DMS79 treated with DMSO at 0.1 percent for 48 hours (cell line): ENCODE measurements at regions not wholly inside any gene's neighbourhood (a gene's known extent, or its start where the extent isn't known, plus 50 kb on each side); places are given as distances from the start of the nearest gene placed in this dataset.

ENCODE experiments used
- DNase-seq: peaks from one replicate; lab custom pipeline; 2025; lab: John Stamatoyannopoulos, UW

- DNase-seq = no peak
Observed at GRCh38 chr16:76183647-76184046, 93.6 kb upstream of the CNTNAP4 start.

DNA sequence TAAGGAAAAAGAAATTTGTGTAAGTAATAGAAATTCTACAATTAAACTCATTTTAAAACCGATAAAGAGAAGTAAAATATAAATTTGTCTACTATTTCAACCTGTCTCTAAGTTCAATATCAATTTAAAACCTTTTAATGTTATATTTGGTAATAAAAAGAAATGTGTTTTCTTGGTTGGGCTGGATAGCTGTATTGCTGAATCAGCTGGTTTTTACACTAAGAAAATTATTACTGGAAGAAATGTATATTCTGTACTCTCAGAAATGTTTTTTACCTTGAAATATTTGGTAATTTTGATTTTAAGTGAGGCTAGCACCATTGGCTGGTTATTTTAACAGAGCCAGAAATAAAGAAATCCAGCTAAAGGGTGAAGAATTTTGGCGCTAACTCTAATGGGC, 87.1 kb upstream of the CNTNAP4 start:
- DNase-seq = no peak

DNA sequence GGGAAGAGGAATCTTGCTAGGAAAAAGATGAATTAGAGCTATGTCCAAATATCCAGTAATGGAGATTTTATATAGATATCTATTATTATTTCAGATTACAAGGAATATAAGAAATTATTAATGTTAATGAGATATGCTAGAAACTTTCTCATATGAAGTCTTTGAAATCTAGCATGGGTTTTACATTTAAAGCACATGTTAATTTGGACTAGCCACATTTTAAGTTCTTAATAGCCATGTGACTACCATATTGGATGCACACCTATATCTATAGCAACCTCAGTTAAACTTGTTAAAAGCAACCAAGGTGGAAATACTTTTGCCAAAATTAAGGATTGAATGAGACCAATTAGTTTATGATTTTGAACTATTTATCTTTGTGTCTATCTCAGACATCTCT, 86.7 kb upstream of the CNTNAP4 start:
- DNase-seq = no peak

- no peak for DNase-seq
Observed at GRCh38 chr16:76193906-76194615, 83.1 kb upstream of the CNTNAP4 start.

DNA sequence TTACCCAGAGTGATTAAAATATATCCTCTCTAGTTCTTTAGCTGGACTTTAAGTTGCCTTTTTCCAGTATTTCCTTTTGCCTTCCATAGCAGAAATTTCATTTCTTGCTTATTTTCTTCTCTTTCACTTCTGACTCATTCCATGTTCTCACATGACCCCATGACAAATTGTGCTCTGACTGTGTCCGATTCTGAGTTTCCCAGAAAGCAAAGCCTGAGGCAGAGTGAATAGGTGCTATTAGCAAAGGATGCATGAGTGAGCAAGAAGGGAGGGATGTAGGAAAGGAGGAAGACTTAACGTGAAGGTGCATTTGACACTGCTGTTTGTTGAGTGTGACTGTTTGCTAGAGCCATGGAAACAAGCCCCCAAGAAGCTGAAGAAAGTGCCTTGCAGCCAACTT, 82.6 kb upstream of the CNTNAP4 start:
- DNase-seq = no peak

DNA sequence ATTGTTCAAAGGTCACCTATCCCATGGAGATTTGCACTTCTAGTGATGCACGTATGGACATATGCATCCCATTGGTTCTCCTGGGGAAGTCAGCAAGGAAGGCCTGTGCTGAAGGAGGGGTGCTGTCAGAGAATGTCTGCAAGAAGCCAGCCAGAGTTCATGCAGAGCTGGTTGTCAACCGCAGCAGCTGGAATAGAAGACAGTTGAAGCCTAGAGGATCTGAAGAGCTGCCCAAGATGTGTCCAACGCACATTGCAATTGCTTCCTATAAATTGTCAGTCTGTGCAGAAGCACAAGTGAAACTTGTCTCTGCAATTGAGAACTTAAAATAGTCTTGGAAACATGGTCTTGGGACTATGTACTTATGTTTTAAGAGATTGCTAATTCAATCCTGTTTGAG, 82.1 kb upstream of the CNTNAP4 start:
- no peak for DNase-seq

DNA sequence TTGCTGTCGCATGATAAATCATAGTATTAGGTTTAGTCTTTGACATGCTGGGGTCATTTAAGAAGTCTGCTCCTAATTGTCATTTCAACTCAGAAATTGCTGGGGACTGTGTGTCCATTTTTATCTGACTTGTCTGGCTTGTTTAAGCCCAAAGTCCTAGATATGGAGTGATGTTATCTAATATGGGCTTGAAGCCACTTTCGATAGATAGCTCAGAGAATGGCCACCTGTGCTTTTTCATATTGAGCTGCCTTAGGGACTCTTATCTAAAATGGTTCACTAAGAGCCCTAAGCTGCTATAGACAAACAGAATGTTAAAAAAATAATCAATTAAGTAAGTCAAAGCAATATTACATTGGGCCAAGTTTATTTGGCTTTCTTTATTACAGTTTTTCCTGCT, 81.6 kb upstream of the CNTNAP4 start:
- no peak for DNase-seq

DNA sequence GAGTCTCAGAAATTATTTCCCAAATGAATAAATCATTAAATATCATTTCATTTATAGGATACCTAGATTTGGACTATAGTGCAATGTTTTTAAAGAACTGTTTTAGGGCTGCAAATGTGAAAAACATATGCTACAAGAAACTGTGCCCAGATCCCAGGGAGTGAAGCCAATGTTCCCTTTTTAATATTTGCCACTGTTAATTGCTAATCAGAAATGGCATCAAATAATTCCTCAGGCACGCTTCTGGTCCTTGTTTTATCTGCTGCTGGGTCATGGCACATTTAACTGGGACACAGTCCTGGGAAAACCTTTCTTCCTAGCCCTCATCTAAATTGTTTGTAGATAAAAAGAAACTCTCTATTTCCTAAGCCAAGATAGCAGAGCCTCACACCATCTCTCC, 79.3 kb upstream of the CNTNAP4 start:
- no peak for DNase-seq

GRCh38 chr16:76199681-76200220, 77.5 kb upstream of the CNTNAP4 start:
- DNase-seq = no peak

DNA sequence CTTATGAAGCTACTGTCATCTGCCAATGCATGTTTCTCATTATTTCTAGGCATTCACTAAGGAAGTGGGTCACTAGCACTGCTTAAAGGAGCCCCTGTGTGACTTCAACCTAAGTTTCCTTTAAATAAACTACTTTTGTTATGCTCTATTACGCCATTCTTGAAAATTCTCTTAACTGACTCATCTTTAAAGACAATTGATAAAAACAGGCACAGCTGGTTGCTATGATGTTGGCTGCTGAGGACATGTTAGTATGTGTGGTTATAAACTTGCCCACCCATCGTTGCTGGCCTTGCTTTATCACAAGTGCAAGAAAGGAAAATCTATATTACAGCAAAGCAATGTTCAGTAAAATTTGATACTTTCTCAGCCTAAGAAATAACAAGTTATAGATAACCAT, 75.8 kb upstream of the CNTNAP4 start:
- DNase-seq = no peak

GRCh38 chr16:76204249-76204648, 73.0 kb upstream of the CNTNAP4 start:
- no peak for DNase-seq

- no peak for DNase-seq
Observed at GRCh38 chr16:76207270-76207669, 69.9 kb upstream of the CNTNAP4 start.

- no peak for DNase-seq
Observed at GRCh38 chr16:76210157-76210556, 67.0 kb upstream of the CNTNAP4 start.

GRCh38 chr16:76213860-76214259, 63.3 kb upstream of the CNTNAP4 start:
- no peak for DNase-seq

GRCh38 chr16:76214856-76215255, 62.3 kb upstream of the CNTNAP4 start:
- no peak for DNase-seq

DNA sequence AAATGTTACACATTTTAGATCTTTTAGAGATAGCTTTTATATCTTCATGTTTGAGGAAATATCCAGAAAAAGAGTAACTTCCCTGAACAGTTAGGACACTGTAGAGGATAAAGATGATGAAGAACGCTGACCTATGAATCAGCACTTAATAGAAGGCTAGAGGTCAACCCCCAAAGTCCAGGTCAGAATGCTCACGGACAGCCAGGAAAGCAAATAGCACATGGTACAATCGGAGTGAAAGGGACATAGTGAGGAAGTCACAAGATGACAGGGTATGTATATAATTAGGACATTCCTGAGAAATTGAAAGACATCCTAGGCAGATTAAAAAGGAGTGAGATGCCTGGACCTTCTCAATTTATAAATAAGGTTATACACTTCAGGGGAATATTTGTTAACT, 55.1 kb upstream of the CNTNAP4 start:
- DNase-seq = no peak

DNA sequence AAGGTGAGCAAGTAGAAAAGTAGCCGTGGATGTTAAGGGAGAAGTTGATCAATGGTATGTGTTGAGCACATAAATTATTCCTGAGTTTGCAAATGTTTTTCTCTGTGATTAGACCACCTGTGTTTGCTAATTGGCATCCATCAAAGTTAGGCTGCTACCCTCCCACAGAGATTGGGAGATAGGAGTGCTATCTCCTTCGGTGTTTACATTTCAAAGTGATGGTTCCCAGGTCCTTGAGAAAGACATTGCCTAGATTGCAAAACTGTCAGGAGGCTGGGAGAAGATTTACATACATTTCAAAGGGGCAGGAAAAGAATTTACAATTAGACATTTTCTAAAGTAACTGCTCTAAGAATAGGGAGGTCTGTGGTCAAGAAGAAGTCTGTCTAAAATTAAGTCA, 54.3 kb upstream of the CNTNAP4 start:
- no peak for DNase-seq

- DNase-seq = no peak
Observed at GRCh38 chr16:76226011-76226410, 51.2 kb upstream of the CNTNAP4 start.

GRCh38 chr16:76226481-76226880, 50.7 kb upstream of the CNTNAP4 start:
- DNase-seq = no peak
